IMR-90 (cell line): ENCODE measurements at regions not wholly inside any gene's neighbourhood (a gene's known extent, or its start where the extent isn't known, plus 50 kb on each side); places are given as distances from the start of the nearest gene placed in this dataset.

Source experiments
- ATAC-seq: fragments of 200-7000 bp; cut with Tn5 transposase; 2 replicates; pipeline ENCODE4 v1.9.1; 2020; ENCODE audit warnings: low read depth, mild to moderate bottlenecking, moderate library complexity
- BruUV-seq: library from RNA; stranded (reverse); fragments of 400-500 nt; replicated peaks from 2 replicates; lab custom pipeline; 2021; lab: Mats Ljungman, UMichigan
- CTCF ChIA-PET: fragments of 300-600 bp; formaldehyde crosslinking; extraction: SDS; loops from one replicate; lab custom pipeline; 2021; ENCODE audit warnings: antibody characterized with exemption; lab: Yijun Ruan, JAX
- POLR2A ChIA-PET: fragments of 300-600 bp; sonication (Branson Sonifier 250); formaldehyde crosslinking; loops from one replicate; lab custom pipeline; 2022; ENCODE audit warnings: antibody characterized with exemption; ENCODE audit not compliant: unreplicated experiment; lab: Charles Lee
- DNase-seq: peaks from one replicate; pipeline ENCODE4 v3.0.0; 2013
- H2AFZ ChIP-seq: replicated peaks from 2 replicates; pipeline ENCODE3; 2013; ENCODE audit warnings: low read length, mild to moderate bottlenecking; ENCODE audit not compliant: poor library complexity
- H2AK5ac ChIP-seq: 2 replicates; pipeline ENCODE4 v1.6.1; 2013; ENCODE audit warnings: low read depth, low read length, inconsistent platforms
- H2AK9ac ChIP-seq: replicated peaks from 2 replicates; pipeline ENCODE3; 2013; ENCODE audit warnings: mild to moderate bottlenecking, low read depth, low read length, moderate library complexity; ENCODE audit not compliant: poor library complexity
- H2BK120ac ChIP-seq: 2 replicates; pipeline ENCODE4 v1.6.1; 2013; ENCODE audit warnings: low read depth, low read length, inconsistent platforms
- H2BK15ac ChIP-seq: 3 replicates; pipeline ENCODE4 v1.6.1; 2013; ENCODE audit warnings: low read depth, low read length, inconsistent platforms
- H2BK20ac ChIP-seq: 2 replicates; pipeline ENCODE4 v1.6.1; 2013; ENCODE audit warnings: low read depth, mild to moderate bottlenecking, inconsistent platforms, low read length, moderate library complexity
- H2BK5ac ChIP-seq: 2 replicates; pipeline ENCODE4 v1.6.1; 2013; ENCODE audit warnings: mild to moderate bottlenecking, low read depth, low read length, inconsistent platforms; ENCODE audit not compliant: poor library complexity, severe bottlenecking
- H3K14ac ChIP-seq: replicated peaks from 2 replicates; pipeline ENCODE4 v1.6.1; 2013; ENCODE audit warnings: low read depth, low read length, inconsistent platforms
- H3K18ac ChIP-seq: 2 replicates; pipeline ENCODE4 v1.6.1; 2013; ENCODE audit warnings: low read depth, low read length, control low read depth
- H3K23ac ChIP-seq: 2 replicates; pipeline ENCODE4 v1.6.1; 2013; ENCODE audit warnings: low read depth, low read length, inconsistent platforms
- H3K27ac ChIP-seq: 2 replicates; pipeline ENCODE4 v1.5.1; 2013; ENCODE audit warnings: mild to moderate bottlenecking, control low read depth, low read length; ENCODE audit not compliant: insufficient read depth
- H3K27me3 ChIP-seq: 2 replicates; pipeline ENCODE4 v1.6.1; 2013; ENCODE audit warnings: low read length; ENCODE audit not compliant: control insufficient read depth, insufficient read depth
- H3K36me3 ChIP-seq: 2 replicates; pipeline ENCODE4 v1.6.1; 2013; ENCODE audit warnings: low read length, mixed read lengths; ENCODE audit not compliant: control insufficient read depth, insufficient read depth
- H3K4ac ChIP-seq: 2 replicates; pipeline ENCODE4 v1.6.1; 2013; ENCODE audit warnings: low read depth, low read length, inconsistent platforms
- H3K4me1 ChIP-seq: 2 replicates; pipeline ENCODE4 v1.6.1; 2013; ENCODE audit warnings: low read length, mixed read lengths; ENCODE audit not compliant: control insufficient read depth, insufficient read depth
- H3K4me2 ChIP-seq: 2 replicates; pipeline ENCODE4 v1.6.1; 2013; ENCODE audit warnings: low read depth, mild to moderate bottlenecking, control low read depth, low read length, moderate library complexity
- H3K4me3 ChIP-seq: 2 replicates; pipeline ENCODE4 v1.5.1; 2013; ENCODE audit warnings: low read depth, mild to moderate bottlenecking, control low read depth, low read length, moderate library complexity; ENCODE audit not compliant: insufficient read depth
- H3K56ac ChIP-seq: 2 replicates; pipeline ENCODE4 v1.6.1; 2013; ENCODE audit warnings: low read length, inconsistent platforms; ENCODE audit not compliant: insufficient read depth; ENCODE audit errors: extremely low read depth
- H3K79me1 ChIP-seq, 2 experiments: 2 replicates each; pipeline ENCODE4 v1.6.1; 2013; ENCODE audit warnings: low read length in 2 of 2, inconsistent platforms in 1 of 2, low read depth in 1 of 2
- H3K9ac ChIP-seq: 2 replicates; pipeline ENCODE4 v1.6.1; 2013; ENCODE audit warnings: low read depth, low read length, control low read depth
- H3K9me1 ChIP-seq: 2 replicates; pipeline ENCODE4 v1.6.1; 2013; ENCODE audit warnings: low read length, inconsistent platforms; ENCODE audit not compliant: insufficient read depth
- H3K9me3 ChIP-seq: 2 replicates; pipeline ENCODE4 v1.6.1; 2013; ENCODE audit warnings: low read length; ENCODE audit not compliant: control insufficient read depth, insufficient read depth
- H4K20me1 ChIP-seq: 2 replicates; pipeline ENCODE4 v1.6.1; 2013; ENCODE audit warnings: low read length, inconsistent platforms; ENCODE audit not compliant: insufficient read depth
- H4K5ac ChIP-seq: 2 replicates; pipeline ENCODE4 v1.6.1; 2013; ENCODE audit warnings: mild to moderate bottlenecking, low read depth, low read length, control low read depth
- H4K8ac ChIP-seq, 2 experiments: 2 replicates each; pipeline ENCODE4 v1.6.1; 2013; ENCODE audit warnings: low read depth in 2 of 2, low read length in 2 of 2, control low read depth in 1 of 2, inconsistent platforms in 1 of 2
- H4K91ac ChIP-seq: 2 replicates; pipeline ENCODE4 v1.6.1; 2013; ENCODE audit warnings: low read depth, low read length, inconsistent platforms; ENCODE audit not compliant: insufficient read depth
- BHLHE40 ChIP-seq: fragments of 150-350 bp; IDR thresholded peaks from 2 replicates; pipeline ENCODE4 v1.6.1; 2016; ENCODE audit warnings: mild to moderate bottlenecking, low read depth, low read length
- CEBPB ChIP-seq: IDR thresholded peaks from 2 replicates; pipeline ENCODE4 v1.6.1; 2012; ENCODE audit warnings: low read depth, low read length, improper control_type of control experiment
- CHD1 ChIP-seq: IDR thresholded peaks from 2 replicates; pipeline ENCODE4 v1.6.1; 2012; ENCODE audit warnings: low read depth, low read length, improper control_type of control experiment
- FOS ChIP-seq: fragments of 150-350 bp; IDR thresholded peaks from 2 replicates; pipeline ENCODE4 v1.6.1; 2016; ENCODE audit warnings: low read depth, low read length
- MAFK ChIP-seq: IDR thresholded peaks from 2 replicates; pipeline ENCODE4 v1.6.1; 2012; ENCODE audit warnings: low read depth, low read length, improper control_type of control experiment
- MAZ ChIP-seq: IDR thresholded peaks from 2 replicates; pipeline ENCODE4 v1.6.1; 2012; ENCODE audit warnings: low read depth, mild to moderate bottlenecking, low read length, improper control_type of control experiment, moderate library complexity, borderline replicate concordance
- MXI1 ChIP-seq: IDR thresholded peaks from 2 replicates; pipeline ENCODE4 v1.6.1; 2012; ENCODE audit warnings: low read depth, mild to moderate bottlenecking, low read length, moderate library complexity, borderline replicate concordance
- NFE2L2 ChIP-seq: fragments of 150-350 bp; IDR thresholded peaks from 2 replicates; pipeline ENCODE4 v1.6.1; 2016; ENCODE audit warnings: low read depth, mild to moderate bottlenecking, low read length
- POLR2A ChIP-seq: IDR thresholded peaks from 2 replicates; pipeline ENCODE4 v1.6.1; 2012; ENCODE audit warnings: mild to moderate bottlenecking, low read depth, low read length
- RCOR1 ChIP-seq: IDR thresholded peaks from 2 replicates; pipeline ENCODE4 v1.6.1; 2012; ENCODE audit warnings: mild to moderate bottlenecking, low read length, improper control_type of control experiment; ENCODE audit not compliant: insufficient replicate concordance
- RFX5 ChIP-seq: IDR thresholded peaks from 2 replicates; pipeline ENCODE4 v1.8.0; 2012; ENCODE audit warnings: low read depth, mild to moderate bottlenecking, low read length, moderate library complexity
- WGBS, 2 experiments: methylation state at CpG; one replicate each; pipeline versions ENCODE4 v1.1.5 to v1.1.7; 2013; ENCODE audit warnings: missing lambda C conversion rate in 2 of 2; ENCODE audit not compliant: insufficient read length in 1 of 2; ENCODE audit errors: extremely low coverage in 2 of 2; 5-methylcytosine and 5-hydroxymethylcytosine counted together
- dilution Hi-C: fragments of 300-500 bp; cut with HindIII; formaldehyde crosslinking; loops from one replicate; pipeline ENCODE4 v1.14.3; 2018; ENCODE audit warnings: low sequenced_read_pairs; ENCODE audit not compliant: unreplicated experiment
- in situ Hi-C: fragments of 300-500 bp; cut with MboI; formaldehyde crosslinking; loops from 3 replicates; pipeline ENCODE4 v1.14.3; 2019; ENCODE audit warnings: low sequenced_read_pairs, inconsistent platforms, mixed read lengths
- intact Hi-C: fragments of 100-400 bp; cut with micrococcal nuclease; formaldehyde crosslinking; loops from 2 replicates; pipeline ENCODE4 v1.10.0; 2022
- TF ChIP-seq, protein P1 (sequence below): fragments of 150-350 bp; IDR thresholded peaks from 2 replicates; pipeline ENCODE4 v1.6.1; 2017; ENCODE audit warnings: mild to moderate bottlenecking, antibody characterized with exemption, low read length, low read depth
- TF ChIP-seq, protein P2 (sequence below): conservative IDR thresholded peaks from 2 replicates; pipeline ENCODE4 v1.5.1; 2012; ENCODE audit warnings: mild to moderate bottlenecking, low read depth, low read length, improper control_type of control experiment

DNA sequence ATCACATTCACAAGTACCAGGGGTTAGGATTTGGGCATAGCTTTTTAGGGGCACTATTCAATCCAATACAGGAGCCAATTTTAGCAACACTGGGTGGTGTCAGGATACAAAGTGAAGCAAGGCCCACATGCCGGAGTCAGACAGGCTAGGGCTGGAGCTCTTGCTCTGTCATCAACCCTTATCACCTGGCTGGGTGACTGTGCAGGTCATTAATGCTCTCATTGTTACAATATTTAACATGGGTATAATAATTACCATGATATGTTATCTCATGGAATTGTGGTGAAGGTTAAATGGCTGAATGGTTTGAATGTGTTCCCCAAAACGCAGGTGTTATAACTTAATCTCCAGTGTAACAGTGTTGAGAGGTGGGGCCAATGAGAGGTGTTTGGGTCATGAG, 143.3 kb upstream of the THY1 start:
- Histone ChIP-seq H3K27ac (no peak overlapping the region), H2AK9ac (no peak overlapping the region), H3K18ac (no peak overlapping the region), H3K9me1 (peaks cover 7% of the 10 kb centered on the region), H4K91ac (no peak overlapping the region), H4K20me1 (no peaks in the 10 kb centered on the region), H3K4ac (no peak overlapping the region), H3K79me1 (no peaks in the 10 kb centered on the region), H3K56ac (no peak overlapping the region), H3K4me2 (no peak overlapping the region), H3K23ac (no peak overlapping the region), H3K9ac (no peak overlapping the region), H3K14ac (no peak overlapping the region), H2AK5ac (no peak overlapping the region), H2BK5ac (no peak overlapping the region), H3K4me1 (peaks cover 8% of the 10 kb centered on the region), H2BK120ac (no peak overlapping the region), H2AFZ (no peak overlapping the region), H2BK15ac (no peak overlapping the region), H3K36me3 (no peaks in the 10 kb centered on the region), H4K8ac (no peak overlapping the region), H4K5ac (no peak overlapping the region), H2BK20ac (no peak overlapping the region), H3K4me3 (no peak overlapping the region), H3K27me3 (no peaks in the 10 kb centered on the region; the same call in 1 of the 2 replicates), H3K9me3 (no peaks in the 10 kb centered on the region)
- in situ Hi-C loops (no loop called here), intact Hi-C loops (no loop called here), dilution Hi-C loops (no loop called here)
- POLR2A ChIA-PET: no interaction called here
- CTCF ChIA-PET: no interaction called here
- no peak for TF ChIP-seq BHLHE40
- TF ChIP-seq MXI1: no peak
- no peak for TF ChIP-seq POLR2A
- TF ChIP-seq, protein P1, sequence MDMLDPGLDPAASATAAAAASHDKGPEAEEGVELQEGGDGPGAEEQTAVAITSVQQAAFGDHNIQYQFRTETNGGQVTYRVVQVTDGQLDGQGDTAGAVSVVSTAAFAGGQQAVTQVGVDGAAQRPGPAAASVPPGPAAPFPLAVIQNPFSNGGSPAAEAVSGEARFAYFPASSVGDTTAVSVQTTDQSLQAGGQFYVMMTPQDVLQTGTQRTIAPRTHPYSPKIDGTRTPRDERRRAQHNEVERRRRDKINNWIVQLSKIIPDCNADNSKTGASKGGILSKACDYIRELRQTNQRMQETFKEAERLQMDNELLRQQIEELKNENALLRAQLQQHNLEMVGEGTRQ: no peak
- no peak for TF ChIP-seq FOS
- TF ChIP-seq RFX5: no peak
- no peak for TF ChIP-seq MAZ
- TF ChIP-seq RCOR1: no peak
- TF ChIP-seq, protein P2, sequence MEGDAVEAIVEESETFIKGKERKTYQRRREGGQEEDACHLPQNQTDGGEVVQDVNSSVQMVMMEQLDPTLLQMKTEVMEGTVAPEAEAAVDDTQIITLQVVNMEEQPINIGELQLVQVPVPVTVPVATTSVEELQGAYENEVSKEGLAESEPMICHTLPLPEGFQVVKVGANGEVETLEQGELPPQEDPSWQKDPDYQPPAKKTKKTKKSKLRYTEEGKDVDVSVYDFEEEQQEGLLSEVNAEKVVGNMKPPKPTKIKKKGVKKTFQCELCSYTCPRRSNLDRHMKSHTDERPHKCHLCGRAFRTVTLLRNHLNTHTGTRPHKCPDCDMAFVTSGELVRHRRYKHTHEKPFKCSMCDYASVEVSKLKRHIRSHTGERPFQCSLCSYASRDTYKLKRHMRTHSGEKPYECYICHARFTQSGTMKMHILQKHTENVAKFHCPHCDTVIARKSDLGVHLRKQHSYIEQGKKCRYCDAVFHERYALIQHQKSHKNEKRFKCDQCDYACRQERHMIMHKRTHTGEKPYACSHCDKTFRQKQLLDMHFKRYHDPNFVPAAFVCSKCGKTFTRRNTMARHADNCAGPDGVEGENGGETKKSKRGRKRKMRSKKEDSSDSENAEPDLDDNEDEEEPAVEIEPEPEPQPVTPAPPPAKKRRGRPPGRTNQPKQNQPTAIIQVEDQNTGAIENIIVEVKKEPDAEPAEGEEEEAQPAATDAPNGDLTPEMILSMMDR: no peak
- TF ChIP-seq MAFK: no peak
- no peak for TF ChIP-seq CEBPB
- no peak for TF ChIP-seq NFE2L2
- no peak for TF ChIP-seq CHD1
- DNase-seq (no peak), ATAC-seq (no peak)
- WGBS, 2 experiments: 100% methylated on average over 1 of the region's 2 CpGs; no CpG with 5 or more reads in 1 of the 2 experiments
- BruUV-seq: no TSS peak
